H1 (cell line): ENCODE measurements at regions not wholly inside any gene's neighbourhood (a gene's known extent, or its start where the extent isn't known, plus 50 kb on each side); places are given as distances from the start of the nearest gene placed in this dataset.

Experiments used
- CTCF ChIA-PET: fragments of 300-600 bp; sonication (Branson Sonifier 250); formaldehyde crosslinking; loops from one replicate; lab custom pipeline; 2021; ENCODE audit not compliant: partially characterized antibody; lab: Charles Lee
- POLR2A ChIA-PET: fragments of 300-600 bp; sonication (Branson Sonifier 250); formaldehyde crosslinking; loops from one replicate; lab custom pipeline; 2021; ENCODE audit warnings: inconsistent platforms; ENCODE audit not compliant: partially characterized antibody; lab: Charles Lee
- DNase-seq, 2 experiments: peaks; one replicate each; pipeline versions ENCODE4 v3.0.0 to v3.0.0-alpha.2; 2010 to 2022; ENCODE audit warnings: low spot score in 2 of 2, low read depth in 1 of 2, mixed read lengths in 1 of 2
- FAIRE-seq: peaks from 2 replicates; lab custom pipeline; 2011; peaks lifted over from hg19 to GRCh38; lab: Jason Lieb, UNC
- H2AFZ ChIP-seq: 2 replicates; pipeline ENCODE4 v1.8.1; 2012; ENCODE audit warnings: low read length, inconsistent platforms
- H2AK5ac ChIP-seq: 2 replicates; pipeline ENCODE4 v1.6.1; 2013; ENCODE audit warnings: low read depth, low read length
- H2BK120ac ChIP-seq: replicated peaks from 2 replicates; pipeline ENCODE3; 2013; ENCODE audit warnings: low read depth, low read length, inconsistent platforms
- H2BK12ac ChIP-seq: 2 replicates; pipeline ENCODE4 v1.6.1; 2013; ENCODE audit warnings: low read depth, low read length
- H2BK15ac ChIP-seq: 2 replicates; pipeline ENCODE4 v1.6.1; 2013; ENCODE audit warnings: low read length
- H2BK20ac ChIP-seq: 2 replicates; pipeline ENCODE4 v1.6.1; 2013; ENCODE audit warnings: low read length
- H2BK5ac ChIP-seq: 2 replicates; pipeline ENCODE4 v1.6.1; 2013; ENCODE audit warnings: low read depth, low read length
- H3K14ac ChIP-seq: 2 replicates; pipeline ENCODE4 v1.6.1; 2013; ENCODE audit warnings: inconsistent platforms; ENCODE audit not compliant: insufficient read length
- H3K18ac ChIP-seq: 2 replicates; pipeline ENCODE4 v1.6.1; 2013; ENCODE audit warnings: low read length; ENCODE audit errors: extremely low read depth
- H3K23ac ChIP-seq: 2 replicates; pipeline ENCODE4 v1.6.1; 2013; ENCODE audit warnings: inconsistent platforms; ENCODE audit not compliant: insufficient read length
- H3K23me2 ChIP-seq: 2 replicates; pipeline ENCODE4 v1.6.1; 2013; ENCODE audit warnings: low read depth, low read length
- H3K27ac ChIP-seq: 2 replicates; pipeline ENCODE4 v1.6.1; 2011; ENCODE audit warnings: low read depth, low read length, inconsistent platforms
- H3K27me3 ChIP-seq, 4 experiments: replicated peaks in 1 of 4; 1 replicate in 1 of 4; 2 replicates in 3 of 4; pipeline versions ENCODE4 v1.6.1 to v1.8.1; 2011 to 2013; ENCODE audit warnings: low read length in 3 of 4, mild to moderate bottlenecking in 3 of 4, inconsistent platforms in 2 of 4, mixed read lengths in 2 of 4, moderate library complexity in 1 of 4; ENCODE audit not compliant: control insufficient read depth in 3 of 4, insufficient read depth in 3 of 4; ENCODE audit errors: extremely low read depth in 1 of 4
- H3K36me3 ChIP-seq, 4 experiments: 2 replicates each; pipeline versions ENCODE4 v1.6.1 to v1.8.1; 2011 to 2013; ENCODE audit warnings: mild to moderate bottlenecking in 4 of 4, low read length in 3 of 4, moderate library complexity in 2 of 4, control low read depth in 1 of 4, inconsistent platforms in 1 of 4; ENCODE audit not compliant: insufficient read depth in 4 of 4, control insufficient read depth in 2 of 4
- H3K4ac ChIP-seq: replicated peaks from 2 replicates; pipeline ENCODE3; 2013; ENCODE audit warnings: low read length, low read depth, mixed read lengths, inconsistent platforms; ENCODE audit not compliant: insufficient read length
- H3K4me1 ChIP-seq, 4 experiments: replicated peaks in 1 of 4; 1 replicate in 1 of 4; 2 replicates in 3 of 4; pipeline versions ENCODE4 v1.6.1 to v1.8.1; 2011 to 2013; ENCODE audit warnings: low read length in 3 of 4, inconsistent platforms in 2 of 4, mixed read lengths in 1 of 4; ENCODE audit not compliant: insufficient read depth in 4 of 4, control insufficient read depth in 3 of 4
- H3K4me2 ChIP-seq, 2 experiments: 2 replicates each; pipeline versions ENCODE4 v1.6.1 to v1.8.1; 2011 to 2013; ENCODE audit warnings: low read depth in 2 of 2, low read length in 2 of 2, control low read depth in 1 of 2, inconsistent platforms in 1 of 2, mild to moderate bottlenecking in 1 of 2; ENCODE audit not compliant: insufficient read depth in 1 of 2
- H3K4me3 ChIP-seq, 4 experiments: fragments of 200-600, 300-600 bp in 1 of 4; sonication (generic), shearing (Covaris generic), sonication (Bioruptor Twin) in 1 of 4; 2 replicates each; pipeline versions ENCODE4 v1.5.1 to v1.8.1; 2011 to 2016; ENCODE audit warnings: low read length in 4 of 4, low read depth in 3 of 4, control low read depth in 2 of 4, inconsistent platforms in 2 of 4, mild to moderate bottlenecking in 2 of 4, mixed read lengths in 1 of 4, moderate library complexity in 1 of 4; ENCODE audit not compliant: insufficient read depth in 2 of 4; ENCODE audit errors: extremely low read depth in 1 of 4
- H3K56ac ChIP-seq: replicated peaks from 2 replicates; pipeline ENCODE3; 2013; ENCODE audit warnings: low read depth, mild to moderate bottlenecking, mixed read lengths, low read length, inconsistent platforms; ENCODE audit not compliant: insufficient read length
- H3K79me1 ChIP-seq: 2 replicates; pipeline ENCODE4 v1.6.1; 2013; ENCODE audit warnings: low read depth, low read length, control low read depth
- H3K79me2 ChIP-seq, 2 experiments: 2 replicates each; pipeline versions ENCODE4 v1.6.1 to v1.8.1; 2012 to 2013; ENCODE audit warnings: low read length in 2 of 2, mild to moderate bottlenecking in 2 of 2, inconsistent platforms in 1 of 2; ENCODE audit not compliant: insufficient read depth in 2 of 2, control insufficient read depth in 1 of 2
- H3K9ac ChIP-seq, 4 experiments: replicated peaks in 1 of 4; 1 replicate in 1 of 4; 2 replicates in 3 of 4; pipeline versions ENCODE4 v1.6.1 to v1.8.1; 2011 to 2013; ENCODE audit warnings: low read depth in 3 of 4, low read length in 3 of 4, control low read depth in 2 of 4, mild to moderate bottlenecking in 2 of 4, moderate library complexity in 2 of 4, inconsistent platforms in 1 of 4; ENCODE audit errors: extremely low read depth in 1 of 4
- H3K9me3 ChIP-seq, 2 experiments: 2 replicates each; pipeline versions ENCODE4 v1.6.1 to v1.8.1; 2012 to 2013; ENCODE audit warnings: mild to moderate bottlenecking in 2 of 2, moderate library complexity in 2 of 2, control low read depth in 1 of 2, inconsistent platforms in 1 of 2, low read depth in 1 of 2, low read length in 1 of 2, mixed read lengths in 1 of 2; ENCODE audit not compliant: insufficient read depth in 2 of 2
- H4K20me1 ChIP-seq, 2 experiments: replicated peaks in 1 of 2; 2 replicates each; pipeline versions ENCODE3 to v1.8.1; 2011 to 2013; ENCODE audit warnings: inconsistent platforms in 2 of 2, low read length in 2 of 2, mild to moderate bottlenecking in 1 of 2; ENCODE audit not compliant: insufficient read depth in 2 of 2, control insufficient read depth in 1 of 2
- H4K5ac ChIP-seq: 2 replicates; pipeline ENCODE4 v1.6.1; 2013; ENCODE audit warnings: low read length, low read depth, mixed read lengths, inconsistent platforms; ENCODE audit not compliant: insufficient read length
- H4K8ac ChIP-seq: 2 replicates; pipeline ENCODE4 v1.8.0; 2013; ENCODE audit warnings: mild to moderate bottlenecking, moderate library complexity, low read length, inconsistent platforms; ENCODE audit not compliant: insufficient read depth; ENCODE audit errors: extremely low read depth
- H4K91ac ChIP-seq: replicated peaks from 2 replicates; pipeline ENCODE3; 2013; ENCODE audit warnings: low read length, mixed read lengths, inconsistent platforms; ENCODE audit not compliant: insufficient read length
- ASH2L ChIP-seq: fragments of 200-600, 300-600 bp; sonication (generic); IDR thresholded peaks from one replicate; pipeline ENCODE4 v1.7.1; 2017; ENCODE audit warnings: low read length
- CEBPB ChIP-seq: IDR thresholded peaks from 2 replicates; pipeline ENCODE4 v1.6.1; 2012; ENCODE audit warnings: low read depth, low read length
- CREB1 ChIP-seq: IDR thresholded peaks from 2 replicates; pipeline ENCODE4 v1.6.1; 2012; ENCODE audit warnings: inconsistent platforms
- E2F6 ChIP-seq: IDR thresholded peaks from 2 replicates; pipeline ENCODE4 v1.6.1; 2012; ENCODE audit warnings: inconsistent platforms
- EP300 ChIP-seq, 2 experiments: IDR thresholded peaks; 1 replicate in 1 of 2; 2 replicates in 1 of 2; pipeline ENCODE4 v1.6.1; 2011 to 2012; ENCODE audit warnings: low read depth in 2 of 2, low read length in 2 of 2, mild to moderate bottlenecking in 2 of 2, borderline replicate concordance in 1 of 2, inconsistent platforms in 1 of 2, moderate library complexity in 1 of 2
- KDM5A ChIP-seq: fragments of 200-600 bp; IDR thresholded peaks from 2 replicates; pipeline ENCODE4 v1.7.1; 2012; ENCODE audit warnings: mild to moderate bottlenecking, low read length, inconsistent platforms, mixed read lengths
- POLR2A ChIP-seq, 2 experiments: IDR thresholded peaks; 1 replicate in 1 of 2; 2 replicates in 1 of 2; pipeline ENCODE4 v1.6.1; 2011; ENCODE audit warnings: low read depth in 2 of 2, low read length in 2 of 2, mild to moderate bottlenecking in 2 of 2; ENCODE audit errors: control extremely low read depth in 1 of 2
- POLR2AphosphoS5 ChIP-seq: IDR thresholded peaks from 2 replicates; pipeline ENCODE4 v1.6.1; 2011; ENCODE audit warnings: low read depth, low read length
- RAD21 ChIP-seq, 2 experiments: IDR thresholded peaks in 1 of 2; conservative IDR thresholded peaks in 1 of 2; 2 replicates each; pipeline ENCODE4 v1.6.1; 2011; ENCODE audit warnings: low read depth in 2 of 2, low read length in 2 of 2, improper control_type of control experiment in 1 of 2, inconsistent platforms in 1 of 2, mild to moderate bottlenecking in 1 of 2, moderate library complexity in 1 of 2
- RBBP5 ChIP-seq: IDR thresholded peaks from 2 replicates; pipeline ENCODE4 v1.7.1; 2012; ENCODE audit warnings: low read depth, mild to moderate bottlenecking, inconsistent platforms, low read length, moderate library complexity, borderline replicate concordance
- SIN3A ChIP-seq, 2 experiments: IDR thresholded peaks in 1 of 2; conservative IDR thresholded peaks in 1 of 2; 2 replicates each; pipeline ENCODE4 v1.6.1; 2011 to 2012; ENCODE audit warnings: low read length in 2 of 2, improper control_type of control experiment in 1 of 2, low read depth in 1 of 2, mild to moderate bottlenecking in 1 of 2
- SP1 ChIP-seq: IDR thresholded peaks from 2 replicates; pipeline ENCODE4 v1.6.1; 2011; ENCODE audit warnings: low read depth, low read length
- SRF ChIP-seq: IDR thresholded peaks from 2 replicates; pipeline ENCODE4 v1.6.1; 2011; ENCODE audit warnings: mild to moderate bottlenecking, low read depth, low read length, moderate library complexity
- TAF7 ChIP-seq: optimal IDR thresholded peaks from 2 replicates; pipeline ENCODE3; 2011; ENCODE audit warnings: low read depth, mild to moderate bottlenecking, inconsistent platforms, low read length, moderate library complexity, borderline replicate concordance
- TCF12 ChIP-seq: IDR thresholded peaks from 2 replicates; pipeline ENCODE4 v1.6.1; 2011; ENCODE audit warnings: low read depth, mild to moderate bottlenecking, low read length
- WGBS, 2 experiments: shearing (Covaris generic) in 1 of 2; methylation state at CpG; one replicate each; pipeline versions ENCODE4 v1.1.6 to v1.1.7; 2013 to 2015; ENCODE audit warnings: low lambda C conversion rate in 2 of 2, mixed read lengths in 2 of 2, inconsistent platforms in 1 of 2, low coverage in 1 of 2, missing lambda C conversion rate in 1 of 2; ENCODE audit not compliant: insufficient replicate concordance in 2 of 2, insufficient coverage in 1 of 2, insufficient read length in 1 of 2; ENCODE audit errors: extremely low coverage in 1 of 2, missing lambda C conversion rate in 1 of 2; 5-methylcytosine and 5-hydroxymethylcytosine counted together

- H3K4me2 ChIP-seq, result no peak overlapping the region
- H3K23me2 ChIP-seq, result no peaks in the 10 kb centered on the region; the same call in 1 of the 2 replicates
- H2AFZ ChIP-seq, result no peak overlapping the region
- no peak overlapping the region for H2BK20ac ChIP-seq
- WGBS, 2 experiments, result 93% methylated on average over 5 of the region's 5 CpGs; no CpG with 5 or more reads in 1 of the 2 experiments
- no peak overlapping the region for H2AK5ac ChIP-seq
- no peaks in the 10 kb centered on the region for H3K9me3 ChIP-seq
- CTCF ChIA-PET, result interaction anchor here (1.0 kb wide), 1 partner anchor 18 kb away, joined by 5 read pairs; no protein-coding TSS in a partner anchor
- H3K4ac ChIP-seq, result no peak overlapping the region
- FAIRE-seq (no peak), DNase-seq (no peak)
- peaks cover 4 to 20% (median 5%) of the 10 kb centered on the region in 4 experiments; a peak in 5 of 7 replicates for H3K4me1 ChIP-seq
- no peak overlapping the region for H3K23ac ChIP-seq
- H3K18ac ChIP-seq, result no peak overlapping the region
- no peak overlapping the region for H3K14ac ChIP-seq
- peaks cover 0 to 2% (median 0%) of the 10 kb centered on the region in 4 experiments; a peak in 1 of 8 replicates for H3K36me3 ChIP-seq
- H3K79me2 ChIP-seq, result peaks cover 21 to 94% of the 10 kb centered on the region in 2 experiments
- H2BK5ac ChIP-seq, result no peak overlapping the region
- H3K9ac ChIP-seq, result no peak overlapping the region
- no peak overlapping the region for H4K5ac ChIP-seq
- H2BK15ac ChIP-seq, result no peak overlapping the region
- H4K91ac ChIP-seq, result no peak overlapping the region
- POLR2A ChIA-PET, result no interaction called here
- H4K8ac ChIP-seq, result no peak overlapping the region
- H3K27ac ChIP-seq, result no peak overlapping the region
- H3K4me3 ChIP-seq, result no peak overlapping the region
- H3K56ac ChIP-seq, result no peak overlapping the region
- H3K27me3 ChIP-seq, result no peaks in the 10 kb centered on the region
- peaks cover 10% of the 10 kb centered on the region for H3K79me1 ChIP-seq
- H2BK120ac ChIP-seq, result no peak overlapping the region
- H2BK12ac ChIP-seq, result no peak overlapping the region
- H4K20me1 ChIP-seq, result peaks cover 0 to 5% of the 10 kb centered on the region in 2 experiments
- TF ChIP-seq TAF7, result no peak
- TF ChIP-seq SIN3A (conservative IDR thresholded peaks at IDR 0.05 in 1 of 2, IDR thresholded peaks at IDR 0.05 in 1 of 2; ENCODE audit: low read depth in 1 of 2, low read length in 2 of 2), result no peak
- TF ChIP-seq SRF, result no peak
- no peak for TF ChIP-seq TCF12
- no peak for TF ChIP-seq POLR2A (IDR thresholded peaks at IDR 0.05; ENCODE audit: control extremely low read depth in 1 of 2, low read depth in 2 of 2, low read length in 2 of 2)
- no peak for TF ChIP-seq E2F6
- TF ChIP-seq ASH2L, result no peak
- no peak for TF ChIP-seq RAD21 (IDR thresholded peaks at IDR 0.05 in 1 of 2, conservative IDR thresholded peaks at IDR 0.05 in 1 of 2; ENCODE audit: low read depth in 2 of 2, low read length in 2 of 2)
- no peak for TF ChIP-seq EP300 (IDR thresholded peaks at IDR 0.05; ENCODE audit: borderline replicate concordance in 1 of 2, low read depth in 2 of 2, low read length in 2 of 2)
- TF ChIP-seq RBBP5, result no peak
- no peak for TF ChIP-seq CEBPB
- no peak for TF ChIP-seq POLR2AphosphoS5
- TF ChIP-seq KDM5A, result no peak
- no peak for TF ChIP-seq SP1
- TF ChIP-seq CREB1, result no peak
Measured at GRCh38 chr14:89588016-89588415, 171.0 kb upstream of the FOXN3 start.
